Loucy (cell line): ENCODE measurements at regions not wholly inside any gene's neighbourhood (a gene's known extent, or its start where the extent isn't known, plus 50 kb on each side); places are given as distances from the start of the nearest gene placed in this dataset.

Experiments
- H2AFZ ChIP-seq: fragments of 200-600 bp; sonication (generic); 2 replicates; pipeline ENCODE4 v1.6.0; 2016; ENCODE audit warnings: antibody characterized with exemption, mild to moderate bottlenecking, low read length, moderate library complexity
- H3F3A ChIP-seq: fragments of 200-600 bp; 2 replicates; pipeline ENCODE4 v1.6.0; 2016; ENCODE audit warnings: antibody characterized with exemption, low read depth, mild to moderate bottlenecking
- H3K27me3 ChIP-seq: fragments of 200-600 bp; sonication (generic); 2 replicates; pipeline ENCODE4 v1.6.1; 2014; ENCODE audit warnings: low read length, mild to moderate bottlenecking; ENCODE audit not compliant: insufficient read depth, poor library complexity, severe bottlenecking
- H3K36me3 ChIP-seq: fragments of 200-600 bp; sonication (generic); 2 replicates; pipeline ENCODE4 v1.6.1; 2016; ENCODE audit warnings: low read length; ENCODE audit not compliant: insufficient read depth
- H3K4me1 ChIP-seq: fragments of 200-600 bp; sonication (generic); 2 replicates; pipeline ENCODE4 v1.5.1; 2014; ENCODE audit warnings: low read length, mild to moderate bottlenecking; ENCODE audit not compliant: insufficient read depth, poor library complexity, severe bottlenecking
- H3K4me2 ChIP-seq: fragments of 200-600 bp; sonication (generic); 2 replicates; pipeline ENCODE4 v1.6.0; 2014; ENCODE audit warnings: antibody characterized with exemption, low read length, low read depth, mild to moderate bottlenecking; ENCODE audit not compliant: poor library complexity, severe bottlenecking
- H3K4me3 ChIP-seq: fragments of 200-600 bp; sonication (generic); 2 replicates; pipeline ENCODE4 v1.5.1; 2014; ENCODE audit warnings: low read length, mild to moderate bottlenecking, mixed read lengths; ENCODE audit not compliant: poor library complexity, severe bottlenecking
- H3K79me2 ChIP-seq: fragments of 200-600 bp; sonication (generic); 2 replicates; pipeline ENCODE4 v1.6.1; 2014; ENCODE audit warnings: low read length; ENCODE audit not compliant: insufficient read depth
- H3K9ac ChIP-seq: fragments of 200-600 bp; sonication (generic); 2 replicates; pipeline ENCODE4 v1.6.0; 2014; ENCODE audit warnings: mild to moderate bottlenecking, low read depth, low read length, moderate library complexity; ENCODE audit not compliant: poor library complexity, severe bottlenecking
- H3K9me2 ChIP-seq: fragments of 200-600 bp; sonication (generic); replicated peaks from 2 replicates; pipeline ENCODE4 v1.6.1; 2016; ENCODE audit warnings: low read depth, low read length, mixed read lengths
- H3K9me3 ChIP-seq: fragments of 200-600 bp; sonication (generic); 2 replicates; pipeline ENCODE4 v1.6.1; 2014; ENCODE audit warnings: mild to moderate bottlenecking, antibody characterized with exemption, low read length, low read depth; ENCODE audit not compliant: insufficient read depth
- H4K20me1 ChIP-seq: fragments of 200-600 bp; sonication (generic); 2 replicates; pipeline ENCODE4 v1.6.0; 2014; ENCODE audit warnings: antibody characterized with exemption, low read length, mild to moderate bottlenecking; ENCODE audit not compliant: insufficient read depth, poor library complexity, severe bottlenecking
- EZH2phosphoT487 ChIP-seq: fragments of 200-600 bp; IDR thresholded peaks from 2 replicates; pipeline ENCODE4 v1.6.1; 2018; ENCODE audit warnings: antibody characterized with exemption, mild to moderate bottlenecking, moderate library complexity, borderline replicate concordance
- TF ChIP-seq, protein P1 (sequence below): fragments of 200-600 bp; sonication (generic); conservative IDR thresholded peaks from 2 replicates; pipeline ENCODE4 v1.5.1; 2014; ENCODE audit warnings: mild to moderate bottlenecking, antibody characterized with exemption, low read length

DNA sequence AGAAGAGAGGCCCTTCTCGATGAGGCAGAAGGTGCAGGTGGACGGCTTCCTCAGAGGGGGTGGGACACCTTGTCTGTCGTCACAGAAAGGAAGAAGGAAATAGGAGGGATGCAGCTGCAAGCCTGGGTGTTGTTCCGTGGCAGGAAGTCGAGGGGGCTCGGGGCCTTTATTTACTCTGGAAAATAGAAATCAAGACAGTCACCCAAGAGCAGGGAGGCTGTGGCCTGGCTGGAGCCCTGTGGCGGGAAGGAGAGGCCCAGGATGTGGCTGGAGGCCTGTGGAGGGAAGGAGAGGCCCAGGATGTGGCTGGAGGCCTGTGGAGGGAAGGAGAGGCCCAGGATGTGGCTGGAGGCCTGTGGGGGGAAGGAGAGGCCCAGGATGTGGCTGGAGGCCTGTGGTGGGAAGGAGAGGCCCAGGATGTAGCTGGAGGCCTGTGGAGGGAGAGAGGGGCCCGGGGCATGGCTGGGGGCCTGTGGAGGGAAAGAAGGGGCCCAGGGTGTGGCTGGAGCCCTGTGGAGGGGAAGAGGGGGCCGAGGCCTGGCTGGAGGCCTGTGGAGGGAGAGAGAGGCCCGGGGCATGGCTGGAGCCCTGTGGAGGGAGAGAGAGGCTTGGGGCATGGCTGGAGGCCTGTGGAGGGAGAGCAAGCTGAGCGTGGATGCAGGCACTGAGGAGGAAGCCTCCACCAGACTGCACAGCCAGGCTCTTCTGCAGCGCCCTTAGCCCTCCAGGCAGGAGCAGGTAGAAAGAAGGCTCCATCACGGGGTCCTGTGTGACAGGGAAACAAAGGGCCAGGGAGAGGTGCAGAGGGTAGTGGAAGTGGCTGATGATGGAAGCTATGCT is 97.3 kb upstream of the SFMBT2 start:
- H3F3A ChIP-seq: no peaks in the 10 kb centered on the region
- H3K9ac ChIP-seq: no peak overlapping the region
- H3K79me2 ChIP-seq: no peaks in the 10 kb centered on the region
- peaks cover 5% of the 10 kb centered on the region; the same call in 1 of the 2 replicates for H3K9me3 ChIP-seq
- H4K20me1 ChIP-seq: no peaks in the 10 kb centered on the region
- TF ChIP-seq, protein P1, sequence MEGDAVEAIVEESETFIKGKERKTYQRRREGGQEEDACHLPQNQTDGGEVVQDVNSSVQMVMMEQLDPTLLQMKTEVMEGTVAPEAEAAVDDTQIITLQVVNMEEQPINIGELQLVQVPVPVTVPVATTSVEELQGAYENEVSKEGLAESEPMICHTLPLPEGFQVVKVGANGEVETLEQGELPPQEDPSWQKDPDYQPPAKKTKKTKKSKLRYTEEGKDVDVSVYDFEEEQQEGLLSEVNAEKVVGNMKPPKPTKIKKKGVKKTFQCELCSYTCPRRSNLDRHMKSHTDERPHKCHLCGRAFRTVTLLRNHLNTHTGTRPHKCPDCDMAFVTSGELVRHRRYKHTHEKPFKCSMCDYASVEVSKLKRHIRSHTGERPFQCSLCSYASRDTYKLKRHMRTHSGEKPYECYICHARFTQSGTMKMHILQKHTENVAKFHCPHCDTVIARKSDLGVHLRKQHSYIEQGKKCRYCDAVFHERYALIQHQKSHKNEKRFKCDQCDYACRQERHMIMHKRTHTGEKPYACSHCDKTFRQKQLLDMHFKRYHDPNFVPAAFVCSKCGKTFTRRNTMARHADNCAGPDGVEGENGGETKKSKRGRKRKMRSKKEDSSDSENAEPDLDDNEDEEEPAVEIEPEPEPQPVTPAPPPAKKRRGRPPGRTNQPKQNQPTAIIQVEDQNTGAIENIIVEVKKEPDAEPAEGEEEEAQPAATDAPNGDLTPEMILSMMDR: no peak
- no peak for TF ChIP-seq EZH2phosphoT487
- no peak overlapping the region for H3K4me2 ChIP-seq
- no peaks in the 10 kb centered on the region for H3K4me1 ChIP-seq
- no peaks in the 10 kb centered on the region for H3K9me2 ChIP-seq
- H2AFZ ChIP-seq: no peak overlapping the region
- no peaks in the 10 kb centered on the region for H3K36me3 ChIP-seq
- H3K4me3 ChIP-seq: no peak overlapping the region
- no peaks in the 10 kb centered on the region for H3K27me3 ChIP-seq

GRCh38 chr10:7506571-7506970 is 95.7 kb upstream of the SFMBT2 start:
- Histone ChIP-seq H3K27me3 (no peaks in the 10 kb centered on the region), H3K79me2 (no peaks in the 10 kb centered on the region), H3K9ac (no peak overlapping the region), H2AFZ (no peak overlapping the region), H3F3A (no peaks in the 10 kb centered on the region), H4K20me1 (no peaks in the 10 kb centered on the region), H3K9me3 (peaks cover 5% of the 10 kb centered on the region; the same call in 1 of the 2 replicates), H3K4me2 (no peak overlapping the region), H3K4me1 (no peaks in the 10 kb centered on the region), H3K4me3 (no peak overlapping the region), H3K36me3 (no peaks in the 10 kb centered on the region), H3K9me2 (no peaks in the 10 kb centered on the region)
- no peak for TF ChIP-seq EZH2phosphoT487
- TF ChIP-seq, protein P1: no peak

- Histone ChIP-seq H3K27me3 (no peaks in the 10 kb centered on the region), H3K79me2 (no peaks in the 10 kb centered on the region), H3K9ac (no peak overlapping the region), H4K20me1 (no peaks in the 10 kb centered on the region), H3K4me2 (no peak overlapping the region), H3K4me3 (no peak overlapping the region), H3K9me2 (no peaks in the 10 kb centered on the region), H3K36me3 (no peaks in the 10 kb centered on the region), H3F3A (no peaks in the 10 kb centered on the region), H2AFZ (no peak overlapping the region), H3K4me1 (no peaks in the 10 kb centered on the region), H3K9me3 (peaks cover 3% of the 10 kb centered on the region; the same call in 1 of the 2 replicates)
- TF ChIP-seq, protein P1: no peak
- TF ChIP-seq EZH2phosphoT487: no peak
These were observed 94.4 kb upstream of the SFMBT2 start for GRCh38 chr10:7505196-7505595.
